ENCODE measurements at regions not wholly inside any gene's neighbourhood (a gene's known extent, or its start where the extent isn't known, plus 50 kb on each side); places are given as distances from the start of the nearest gene placed in this dataset.

DNA sequence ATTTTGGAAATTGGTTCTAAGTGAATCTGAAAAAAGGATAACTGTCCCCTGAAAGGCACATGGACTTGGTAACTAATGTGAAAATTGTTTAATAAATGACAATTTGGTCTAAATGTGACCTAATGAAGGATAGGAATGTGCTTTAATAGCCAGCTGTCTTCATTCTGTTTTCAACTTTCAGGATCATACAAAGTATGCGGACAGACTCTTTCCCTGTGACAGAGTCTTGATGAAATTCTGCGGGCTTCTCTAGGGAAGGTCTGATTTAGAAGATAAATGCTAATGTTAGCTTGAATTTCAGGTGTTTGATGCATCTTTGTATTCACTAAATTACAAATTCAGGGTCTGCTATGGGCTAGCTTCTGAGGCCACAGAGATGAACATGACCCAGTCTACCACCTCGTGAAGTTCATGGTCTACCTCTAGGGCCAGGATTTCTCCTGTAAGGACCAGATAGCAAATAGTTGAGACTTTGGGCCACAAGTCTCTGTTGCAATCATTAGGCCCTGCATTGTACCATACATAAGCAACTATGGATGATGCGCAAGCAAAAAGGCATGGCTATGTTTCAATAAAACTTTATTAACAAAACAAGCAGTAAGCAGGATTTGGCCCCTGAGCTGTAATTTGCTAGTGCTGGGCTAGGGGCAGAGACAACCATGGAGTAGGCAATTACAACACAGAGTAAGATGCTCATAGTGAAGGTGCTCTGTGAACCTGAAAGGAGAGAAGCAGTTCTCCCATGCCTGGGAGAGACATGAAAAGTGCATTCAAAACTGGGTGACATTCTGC lies 368.6 kb downstream of the INHBA start:
- DNase-seq, result no peak

DNA sequence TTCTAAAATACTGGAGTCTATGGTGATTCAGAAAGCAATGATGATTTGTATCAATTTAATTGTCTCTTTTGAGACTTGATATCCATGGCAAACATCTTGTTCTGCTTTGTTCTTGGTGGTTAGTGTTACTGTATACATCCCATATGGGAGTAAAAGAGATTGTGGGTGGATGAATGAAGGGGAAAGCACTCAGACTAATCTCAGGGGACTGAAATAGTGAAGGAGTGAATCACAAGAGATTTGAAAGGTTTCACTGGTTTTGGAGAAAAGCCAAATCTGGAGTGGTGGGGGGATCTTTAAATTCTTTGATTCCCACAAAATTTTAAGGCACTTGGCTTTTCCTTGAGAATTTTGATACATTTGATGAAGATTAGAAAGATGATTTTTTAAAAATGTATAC lies 369.4 kb downstream of the INHBA start:
- DNase-seq, result no peak

DNA sequence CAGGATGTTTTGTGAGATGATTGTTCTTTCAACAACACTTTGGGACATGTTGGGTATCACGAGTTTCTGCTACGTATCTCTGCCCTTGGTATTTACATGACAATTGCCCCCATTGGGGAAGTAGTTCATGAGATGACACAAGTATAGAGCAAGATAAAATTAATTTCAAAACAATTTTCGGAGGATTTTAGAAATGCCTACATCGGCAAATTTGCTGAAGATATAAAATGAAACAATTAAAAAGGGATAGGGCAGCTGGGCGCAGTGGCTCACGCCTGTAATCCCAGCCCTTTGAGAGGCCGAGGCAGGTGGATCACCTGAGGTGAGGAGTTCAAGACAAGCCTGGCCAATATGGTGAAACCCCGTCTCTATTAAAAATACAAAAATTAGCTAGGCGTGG lies 371.7 kb downstream of the INHBA start:
- DNase-seq, result no peak

DNA sequence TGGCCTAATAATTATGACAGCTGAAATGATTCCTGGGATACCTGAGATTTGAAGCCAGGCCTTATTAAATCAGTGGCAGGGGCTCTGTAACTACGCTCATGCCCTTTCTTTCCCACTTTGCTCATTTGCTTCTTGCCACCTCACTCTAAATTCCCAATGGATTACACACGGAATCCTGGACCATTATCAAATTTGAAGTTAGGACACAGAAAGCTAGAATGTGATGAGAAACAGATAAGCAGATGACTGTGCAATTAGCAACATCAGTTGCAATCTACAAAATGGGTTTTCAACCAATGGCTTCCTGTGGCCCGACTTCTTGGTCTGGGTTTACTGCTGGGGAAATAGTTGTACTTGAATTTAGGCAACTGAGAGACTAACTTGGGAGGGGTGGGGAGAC lies 374.3 kb downstream of the INHBA start:
- DNase-seq, result no peak

DNA sequence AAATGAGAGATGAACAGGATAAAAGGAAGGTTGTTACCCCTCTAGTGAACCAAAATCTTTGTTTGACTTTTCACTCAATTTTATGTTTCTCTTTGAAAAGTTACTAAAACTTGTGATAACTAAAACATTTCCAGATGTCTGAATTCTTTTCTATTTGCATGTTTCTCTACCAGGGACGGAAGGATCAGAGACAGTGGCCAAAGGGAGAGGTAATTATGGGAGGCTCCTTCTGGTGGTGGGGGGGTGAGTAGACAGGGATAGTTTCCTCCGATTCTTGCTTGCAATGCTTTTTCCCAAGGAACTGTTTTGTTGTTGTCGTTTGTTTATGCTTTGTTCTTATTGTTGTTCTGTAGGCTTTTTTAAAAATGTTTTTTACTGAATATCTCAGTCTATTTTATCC lies 374.8 kb downstream of the INHBA start:
- DNase-seq, result no peak

DNA sequence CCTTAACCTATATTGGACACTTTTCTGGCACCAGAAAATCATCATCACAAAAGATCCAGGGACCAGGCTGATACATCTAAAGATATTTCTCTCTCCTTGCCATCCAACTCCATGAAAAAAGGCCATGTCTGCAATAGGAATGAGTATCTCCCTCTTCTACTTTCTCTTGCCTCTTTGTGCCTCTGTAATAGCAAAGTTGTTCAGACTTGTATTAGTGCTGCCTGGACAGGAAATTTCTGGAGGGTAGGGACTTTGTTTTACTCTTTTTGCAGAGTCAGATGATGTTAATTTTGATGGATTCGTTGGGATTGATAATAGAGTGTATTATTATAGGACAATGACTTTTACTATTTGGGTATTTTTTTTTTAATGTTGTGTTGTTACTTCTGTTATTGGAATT lies 376.3 kb downstream of the INHBA start:
- DNase-seq, result no peak

DNA sequence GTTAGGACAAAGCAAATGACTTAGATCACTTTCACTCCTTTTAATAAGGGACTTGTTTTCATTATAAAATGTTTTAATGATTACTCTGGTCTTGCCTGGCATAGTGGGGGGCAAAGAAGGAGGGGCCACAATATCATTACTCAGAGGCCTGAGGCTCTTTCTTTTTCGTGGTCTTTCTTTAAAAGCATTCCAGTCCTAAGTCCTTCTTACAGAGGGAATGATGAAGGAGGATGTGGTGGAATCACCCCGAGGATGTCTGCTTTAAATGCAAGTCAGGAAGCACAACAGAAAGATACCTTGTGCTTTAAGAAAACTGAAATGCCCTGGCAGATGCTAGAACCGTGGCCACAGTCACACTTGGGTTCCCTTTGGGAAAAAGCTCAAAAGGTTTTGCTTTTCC lies 379.1 kb downstream of the INHBA start:
- DNase-seq, result no peak

DNA sequence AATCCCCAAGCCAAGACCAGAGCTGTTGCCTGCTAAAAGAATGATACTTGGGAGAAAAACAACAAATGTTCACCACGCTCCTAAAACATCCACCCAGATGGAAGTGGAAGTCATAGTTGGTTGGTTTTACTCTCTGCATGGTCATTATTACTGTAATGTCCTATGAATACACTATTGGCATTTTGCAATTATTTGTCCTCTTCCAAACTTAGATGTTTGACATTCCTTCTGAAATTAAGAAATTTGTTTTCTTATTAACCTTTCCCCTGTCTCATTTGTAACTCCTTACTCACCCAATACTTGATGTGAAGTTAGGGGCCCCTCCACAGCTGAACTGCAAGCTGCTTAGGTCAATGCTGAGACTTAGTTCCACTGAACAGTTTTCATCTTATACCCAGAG lies 383.3 kb downstream of the INHBA start:
- DNase-seq, result no peak

DNA sequence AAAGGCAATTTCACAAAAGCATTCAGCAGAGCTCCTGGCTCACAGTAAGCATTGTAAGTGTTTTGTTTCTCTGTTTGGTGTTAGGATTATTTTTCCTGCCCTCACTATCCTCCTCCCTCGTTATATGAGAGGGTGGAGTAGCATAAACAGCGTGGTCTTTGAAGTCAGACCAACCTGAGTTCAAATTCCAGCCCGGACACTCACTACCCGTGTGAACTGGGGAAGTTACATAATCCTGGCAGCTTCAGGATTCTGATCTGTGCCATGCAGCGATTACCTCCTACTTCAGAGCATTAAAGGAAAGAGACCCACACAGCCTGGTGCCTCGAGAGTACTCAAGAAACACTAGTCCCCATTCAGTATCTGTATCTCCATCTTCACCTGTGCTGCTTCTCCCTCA lies 386.5 kb downstream of the INHBA start:
- no peak for DNase-seq

DNA sequence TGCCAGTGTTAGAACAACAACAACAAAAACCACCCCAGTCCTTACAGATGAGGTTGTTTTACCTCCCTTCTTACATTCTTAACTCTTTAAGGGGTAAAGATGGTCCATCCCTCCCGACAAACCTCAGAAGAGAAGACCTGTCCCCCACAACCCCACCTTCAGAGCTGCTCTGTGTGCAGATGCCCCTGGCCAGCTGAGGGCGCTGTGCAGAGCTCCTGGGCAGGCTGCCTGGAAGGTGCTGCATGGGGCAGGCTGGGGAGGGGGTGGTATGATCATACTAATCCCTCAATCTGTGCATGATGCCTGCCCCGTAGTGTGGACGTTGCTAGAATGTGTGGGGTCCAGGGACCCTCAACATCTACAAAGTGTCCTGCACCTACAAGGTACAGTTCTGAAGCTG lies 387.1 kb downstream of the INHBA start:
- DNase-seq, result no peak

DNA sequence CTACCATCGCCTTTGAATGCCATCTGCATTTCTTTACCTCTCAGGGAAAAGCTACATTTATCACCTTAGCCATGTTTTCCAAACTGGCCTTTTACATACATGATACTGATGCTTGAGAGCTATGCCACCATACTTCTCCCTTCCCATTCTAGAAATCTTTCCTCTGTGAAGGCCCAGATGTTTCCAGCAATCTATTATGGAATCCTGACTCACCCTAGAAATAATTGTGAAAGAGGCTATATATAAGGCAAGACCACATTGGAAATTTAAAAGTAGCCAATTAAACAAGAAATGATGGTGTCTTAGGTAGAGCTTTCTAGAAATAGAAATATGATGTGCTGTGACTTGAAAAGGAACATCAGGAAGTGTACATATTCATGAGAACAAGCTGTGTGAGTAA lies 389.7 kb downstream of the INHBA start:
- no peak for DNase-seq

DNA sequence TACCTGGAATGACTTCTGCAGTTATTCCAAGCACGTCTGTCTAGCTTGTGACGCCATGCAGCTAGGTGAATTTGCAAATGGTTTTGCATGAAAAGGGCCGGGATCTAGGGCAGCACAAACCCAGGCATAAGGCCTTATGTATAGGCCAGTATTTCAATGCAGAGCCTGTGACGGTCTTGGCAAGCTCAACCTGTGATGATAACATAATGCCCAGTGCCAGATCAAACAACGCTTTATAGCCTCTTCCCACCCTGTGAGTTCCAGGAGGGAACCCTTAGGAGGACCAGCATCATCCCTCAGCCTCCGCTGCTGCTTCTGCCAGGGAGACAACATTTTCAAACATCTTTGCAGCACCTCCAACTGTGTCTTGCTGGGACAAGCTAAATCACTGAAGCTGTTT lies 390.7 kb downstream of the INHBA start:
- DNase-seq, result no peak

DNA sequence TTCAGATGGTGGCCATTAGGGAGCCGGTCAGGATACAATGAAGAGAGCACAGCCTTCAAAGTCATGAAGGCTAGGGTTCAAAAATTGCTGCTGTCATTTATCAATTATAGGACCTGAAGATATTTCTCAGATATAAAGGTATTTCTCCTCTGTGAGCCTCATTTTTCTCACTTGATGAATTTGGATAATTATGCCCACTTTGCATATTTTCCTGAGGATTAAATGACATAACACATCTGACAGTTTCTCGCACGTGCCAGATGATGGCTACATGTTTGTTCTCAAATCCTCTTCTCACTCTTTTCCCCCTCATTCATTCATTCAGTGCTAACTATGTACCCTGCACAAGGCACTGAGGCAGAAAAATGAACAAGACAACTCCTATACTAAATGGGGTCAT lies 391.6 kb downstream of the INHBA start:
- no peak for DNase-seq

DNA sequence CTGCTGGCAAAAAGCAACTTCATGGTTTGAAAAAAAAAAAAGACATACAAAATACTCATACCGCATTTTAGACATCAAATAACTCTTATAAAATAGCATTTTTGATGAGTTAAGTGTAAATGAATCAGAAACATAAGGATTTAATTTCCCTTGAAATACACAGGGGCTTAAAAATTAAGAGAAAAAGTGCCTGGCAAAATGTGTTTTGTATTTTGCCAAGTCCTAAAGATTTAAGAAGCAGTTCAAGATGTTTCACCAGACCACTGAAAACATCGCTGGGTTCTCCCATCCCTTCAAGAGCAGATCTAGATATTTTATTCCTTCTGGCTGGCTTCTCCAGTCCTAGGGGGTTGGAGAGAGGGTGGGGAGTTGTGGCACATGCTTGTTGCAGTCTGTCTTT lies 396.4 kb downstream of the INHBA start:
- no peak for DNase-seq

DNA sequence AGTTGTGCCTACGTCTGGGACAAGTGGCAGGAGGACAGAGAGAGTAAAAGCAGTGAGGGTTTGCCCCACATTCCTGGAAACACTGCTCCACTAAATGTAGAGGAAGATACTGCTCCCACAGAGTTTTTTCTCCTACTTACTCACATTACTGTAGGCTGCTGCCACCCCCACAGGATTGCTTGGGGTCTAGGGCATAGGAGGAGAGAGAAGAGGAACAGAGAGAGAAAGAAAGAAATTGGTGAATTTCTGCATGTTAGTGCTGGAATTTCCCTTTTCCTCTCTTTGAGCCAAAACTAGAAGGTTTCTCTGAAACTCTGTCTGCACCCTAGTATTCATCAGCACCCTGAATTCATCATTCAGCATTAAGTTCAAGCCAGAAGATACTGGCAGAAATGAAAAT lies 397.9 kb downstream of the INHBA start:
- no peak for DNase-seq

DNA sequence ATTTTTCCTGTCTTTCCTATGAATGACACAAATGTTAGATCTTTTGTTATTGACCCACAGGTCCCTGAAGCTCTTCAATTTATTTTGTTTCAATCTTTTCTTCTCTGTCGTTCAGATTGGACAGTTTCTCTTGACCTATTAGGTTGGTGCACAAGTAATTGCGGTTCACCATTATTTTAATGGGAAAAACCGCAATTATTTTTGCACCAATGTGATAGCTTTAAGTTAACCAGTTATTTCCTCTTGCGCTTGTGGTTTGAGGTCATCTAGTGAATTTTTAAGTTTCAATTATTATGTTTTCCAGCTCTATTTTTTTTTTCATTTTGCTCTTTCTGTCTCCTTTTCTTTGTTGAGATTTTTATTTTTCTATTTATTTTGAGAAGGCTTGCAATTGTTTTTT lies 399.2 kb downstream of the INHBA start:
- DNase-seq, result no peak

DNA sequence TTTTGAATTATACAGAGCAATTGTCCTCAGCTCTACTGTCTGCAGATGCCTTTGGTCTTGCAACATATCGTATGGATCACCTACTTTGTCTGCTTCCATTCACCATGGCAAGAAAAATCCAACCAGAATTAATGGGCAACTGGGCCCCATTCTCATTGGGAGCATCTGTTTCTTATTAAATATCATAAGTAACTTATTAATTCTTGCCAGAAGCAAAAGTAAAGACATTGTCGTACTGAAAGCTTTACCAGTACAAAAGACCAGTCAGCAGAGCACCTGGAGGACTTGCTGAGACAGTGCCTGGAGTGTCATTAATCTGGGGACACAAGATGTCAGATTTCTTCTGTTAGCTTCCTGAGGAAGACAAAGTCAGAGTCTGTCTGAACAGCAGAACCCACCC lies 404.5 kb downstream of the INHBA start:
- DNase-seq, result no peak

DNA sequence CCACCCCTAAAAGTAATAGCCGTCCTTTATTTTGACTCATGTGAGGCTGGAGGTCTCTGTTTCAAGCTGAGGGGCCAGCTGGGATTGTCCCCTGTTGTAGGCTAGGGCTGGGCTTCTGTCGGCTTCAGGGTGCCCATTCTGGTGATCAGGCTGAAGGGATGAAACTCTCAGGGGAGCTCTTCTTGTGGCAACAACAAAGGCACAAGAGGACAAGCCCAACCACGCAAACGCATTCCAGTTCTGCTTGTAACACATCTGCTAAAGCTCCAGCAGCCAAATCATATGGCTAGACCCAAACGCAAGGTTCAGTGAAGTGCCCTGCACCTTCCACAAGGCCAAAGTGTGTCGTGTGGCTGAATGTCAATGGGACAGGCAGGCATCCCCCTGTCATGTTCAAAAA lies 405.7 kb downstream of the INHBA start:
- no peak for DNase-seq

DNA sequence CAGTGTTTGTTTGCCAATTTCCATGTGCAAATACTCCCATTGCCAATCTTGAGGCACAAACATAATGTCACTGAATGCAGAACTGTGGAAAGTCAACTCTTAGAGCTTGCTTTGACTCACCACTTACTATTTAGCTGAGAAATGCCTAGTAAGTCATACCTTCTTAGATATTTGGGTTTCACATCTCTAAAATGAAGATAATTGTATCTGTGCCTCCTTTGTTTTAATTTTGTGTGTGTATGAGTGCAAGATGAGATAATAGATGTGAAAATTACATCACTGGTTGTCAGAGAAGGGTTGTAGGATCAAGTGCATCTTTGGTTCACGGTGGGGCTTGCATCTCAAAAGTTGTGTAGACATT lies 407.5 kb downstream of the INHBA start:
- DNase-seq, result no peak

DNA sequence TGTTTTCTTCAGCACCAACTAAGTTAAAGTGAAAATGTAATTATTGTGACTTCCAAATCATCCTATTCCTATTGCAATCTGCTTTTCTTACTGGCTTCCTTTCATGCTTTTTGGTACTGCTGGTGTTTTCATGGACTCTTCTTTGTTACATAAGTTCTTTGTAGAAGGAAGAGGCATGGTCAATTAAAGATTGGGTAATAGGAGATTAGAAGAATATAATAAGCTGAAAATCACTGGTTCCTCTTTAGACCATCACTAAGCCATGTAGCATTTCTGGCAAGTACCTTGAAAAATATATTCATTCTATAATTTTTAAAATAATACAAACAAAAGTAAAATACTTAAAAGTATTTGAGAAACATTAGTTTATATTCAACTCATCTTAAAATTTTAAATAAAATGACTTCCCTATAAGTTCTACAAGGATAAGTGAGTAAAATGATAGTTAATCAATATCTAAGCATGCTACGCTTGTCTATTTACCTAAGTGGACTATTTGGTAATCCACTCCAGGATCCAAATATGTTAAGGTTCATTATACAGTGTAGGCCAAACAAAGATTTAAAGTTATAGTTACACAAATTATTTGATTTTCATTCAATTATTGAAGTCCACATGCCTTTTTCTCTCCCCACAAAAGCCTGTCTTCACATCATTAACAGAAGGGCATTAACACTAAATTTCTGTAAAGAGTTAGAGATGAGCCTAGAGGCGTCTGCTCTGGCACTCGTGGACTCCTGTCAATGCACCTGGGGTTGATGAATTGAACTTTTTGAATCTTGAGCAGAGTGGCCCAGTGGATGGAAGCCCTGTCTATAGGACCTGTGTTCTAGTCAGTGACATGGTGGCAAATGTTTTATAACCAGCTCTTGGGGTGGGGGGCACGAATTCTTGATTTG lies 408.1 kb downstream of the INHBA start:
- DNase-seq, result no peak

DNA sequence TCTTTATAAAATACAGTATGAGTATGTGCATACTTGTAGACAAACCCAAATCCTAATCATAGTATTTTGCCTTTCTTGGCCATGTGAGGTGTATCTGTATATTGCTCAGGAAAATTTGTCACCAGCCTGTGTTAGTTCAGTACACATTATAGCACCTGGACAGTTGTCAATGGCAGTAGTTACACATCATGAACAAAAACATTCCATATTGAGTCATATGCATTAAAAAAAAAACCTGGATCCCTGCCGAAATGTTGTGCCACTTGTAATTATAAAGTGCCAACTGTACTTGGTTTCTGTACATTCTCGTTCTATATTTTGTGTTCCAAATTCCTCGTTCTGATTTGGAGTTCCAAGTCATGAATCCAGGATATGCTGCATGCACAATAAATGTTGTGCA lies 410.4 kb downstream of the INHBA start:
- DNase-seq, result no peak

DNA sequence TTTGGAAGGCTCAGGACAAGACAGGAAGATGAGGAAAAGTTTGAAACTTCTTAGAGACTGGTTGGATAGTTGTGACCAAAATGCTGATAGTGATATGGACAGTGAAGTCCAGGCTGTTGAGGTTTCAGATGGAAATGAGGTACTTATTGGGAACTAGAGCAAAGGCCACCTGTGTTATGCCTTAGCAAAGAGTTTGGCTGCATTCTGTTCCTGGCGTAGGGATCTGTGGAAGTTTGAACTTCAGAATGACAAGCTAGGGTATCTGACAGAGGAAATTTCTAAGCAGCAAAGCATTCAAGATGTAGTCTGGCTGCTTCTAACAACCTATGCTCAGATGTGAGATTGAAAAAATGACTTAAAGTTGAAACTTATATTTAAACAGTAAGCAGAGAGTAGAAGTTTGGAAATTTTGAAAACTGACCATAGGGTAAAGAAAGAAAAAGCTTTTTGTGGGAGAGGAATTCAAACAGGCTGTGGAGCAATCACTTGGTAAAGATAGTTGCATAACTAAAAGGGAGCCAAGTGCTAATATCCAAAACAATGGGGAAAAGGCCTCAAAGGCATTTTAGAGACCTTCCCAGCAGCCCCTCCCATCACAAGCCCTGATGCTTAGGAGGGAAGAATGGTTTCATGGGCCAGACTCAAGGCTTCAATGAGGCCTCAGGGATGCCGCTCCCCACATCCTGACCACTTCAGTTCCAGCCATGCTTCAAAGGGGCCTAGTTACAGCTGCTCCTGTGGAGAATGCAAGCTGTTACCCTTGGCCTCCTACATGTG lies 415.1 kb downstream of the INHBA start:
- no peak for DNase-seq

DNA sequence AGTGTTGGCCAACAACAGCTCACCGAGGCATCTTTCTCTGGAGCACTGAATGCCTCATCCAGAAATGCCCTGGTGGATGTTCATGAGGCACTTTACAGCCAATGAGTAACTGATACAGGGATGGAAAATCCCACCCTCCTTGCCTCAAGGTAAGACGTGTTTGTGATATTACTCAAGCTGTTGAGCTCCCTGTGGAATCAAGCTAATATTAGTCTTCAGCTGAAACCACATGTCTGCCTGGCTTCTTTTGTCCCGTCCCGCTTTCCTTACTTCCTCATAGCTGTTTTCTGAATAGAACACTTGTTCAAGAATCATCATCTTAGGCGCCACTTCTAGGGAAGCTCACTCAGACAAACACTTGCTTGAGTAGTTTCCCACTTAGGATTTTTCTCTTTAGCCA lies 422.4 kb downstream of the INHBA start:
- no peak for DNase-seq

DNA sequence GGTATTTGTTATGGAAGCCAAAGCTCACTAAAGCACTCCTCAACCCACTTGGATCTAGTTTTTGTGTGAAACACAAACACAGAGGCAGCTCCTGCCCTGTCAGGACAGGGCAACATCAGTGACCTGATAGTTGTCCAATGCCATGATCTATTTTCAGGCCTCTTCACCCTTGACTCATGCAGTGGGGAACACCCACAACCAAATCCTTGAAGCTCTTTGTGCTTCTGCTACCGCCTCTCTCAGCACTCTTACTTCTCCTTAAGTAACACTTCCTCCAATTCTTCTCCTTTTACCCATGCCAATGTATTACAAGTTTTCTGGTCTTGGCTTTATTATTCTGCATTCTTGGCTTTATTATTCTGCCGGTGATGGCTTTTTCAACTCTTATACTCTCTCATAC lies 425.3 kb downstream of the INHBA start:
- DNase-seq, result no peak
